ENCODE measurements at regions not wholly inside any gene's neighbourhood (a gene's known extent, or its start where the extent isn't known, plus 50 kb on each side); places are given as distances from the start of the nearest gene placed in this dataset.
A peak's percentile ranks its signal among the peaks of the same experiment; 100 is the strongest.

DNA sequence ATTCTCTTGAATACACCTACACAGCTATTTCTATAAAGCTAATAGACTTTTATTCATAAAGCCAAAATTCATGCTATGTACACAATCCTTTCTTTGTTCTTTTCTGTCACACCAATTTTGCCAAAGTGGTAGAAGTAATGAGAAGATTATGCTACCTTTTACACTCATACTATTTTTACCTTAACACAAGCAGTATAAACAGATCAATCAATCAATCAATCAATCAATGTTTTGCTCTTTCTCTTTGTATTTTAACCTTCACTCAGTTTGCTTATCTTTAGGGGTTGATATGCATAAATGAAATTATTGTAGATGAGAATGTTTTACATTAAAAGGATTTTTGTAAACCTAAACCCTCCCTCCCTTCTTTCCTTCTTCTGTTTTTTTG, 878.6 kb downstream of the RAPGEF2 start:
- DNase-seq (ENCODE audit: unreplicated experiment), result no peak
- Mint-ChIP-seq H3K27me3 (ENCODE audit: insufficient read depth, unreplicated experiment) (no peaks in the 10 kb centered on the region), H3K4me1 (ENCODE audit: insufficient read depth, unreplicated experiment) (peaks cover 9% of the 10 kb centered on the region), H3K36me3 (ENCODE audit: insufficient read depth, unreplicated experiment) (no peaks in the 10 kb centered on the region), H3K27ac (ENCODE audit: low read depth, unreplicated experiment) (no peak overlapping the region), H3K9me3 (ENCODE audit: unreplicated experiment) (no peaks in the 10 kb centered on the region), H3K4me3 (ENCODE audit: unreplicated experiment) (no peak overlapping the region)
- POLR2A ChIA-PET, result no interaction called here
- no TSS peak for BruUV-seq (replicated peaks)
- intact Hi-C loops (cut with micrococcal nuclease), result no loop called here
- CTCF ChIA-PET, result no interaction called here
- TF ChIP-seq, protein P1, sequence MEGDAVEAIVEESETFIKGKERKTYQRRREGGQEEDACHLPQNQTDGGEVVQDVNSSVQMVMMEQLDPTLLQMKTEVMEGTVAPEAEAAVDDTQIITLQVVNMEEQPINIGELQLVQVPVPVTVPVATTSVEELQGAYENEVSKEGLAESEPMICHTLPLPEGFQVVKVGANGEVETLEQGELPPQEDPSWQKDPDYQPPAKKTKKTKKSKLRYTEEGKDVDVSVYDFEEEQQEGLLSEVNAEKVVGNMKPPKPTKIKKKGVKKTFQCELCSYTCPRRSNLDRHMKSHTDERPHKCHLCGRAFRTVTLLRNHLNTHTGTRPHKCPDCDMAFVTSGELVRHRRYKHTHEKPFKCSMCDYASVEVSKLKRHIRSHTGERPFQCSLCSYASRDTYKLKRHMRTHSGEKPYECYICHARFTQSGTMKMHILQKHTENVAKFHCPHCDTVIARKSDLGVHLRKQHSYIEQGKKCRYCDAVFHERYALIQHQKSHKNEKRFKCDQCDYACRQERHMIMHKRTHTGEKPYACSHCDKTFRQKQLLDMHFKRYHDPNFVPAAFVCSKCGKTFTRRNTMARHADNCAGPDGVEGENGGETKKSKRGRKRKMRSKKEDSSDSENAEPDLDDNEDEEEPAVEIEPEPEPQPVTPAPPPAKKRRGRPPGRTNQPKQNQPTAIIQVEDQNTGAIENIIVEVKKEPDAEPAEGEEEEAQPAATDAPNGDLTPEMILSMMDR (IDR thresholded peaks at IDR 0.05; ENCODE audit: unreplicated experiment), result no peak

DNA sequence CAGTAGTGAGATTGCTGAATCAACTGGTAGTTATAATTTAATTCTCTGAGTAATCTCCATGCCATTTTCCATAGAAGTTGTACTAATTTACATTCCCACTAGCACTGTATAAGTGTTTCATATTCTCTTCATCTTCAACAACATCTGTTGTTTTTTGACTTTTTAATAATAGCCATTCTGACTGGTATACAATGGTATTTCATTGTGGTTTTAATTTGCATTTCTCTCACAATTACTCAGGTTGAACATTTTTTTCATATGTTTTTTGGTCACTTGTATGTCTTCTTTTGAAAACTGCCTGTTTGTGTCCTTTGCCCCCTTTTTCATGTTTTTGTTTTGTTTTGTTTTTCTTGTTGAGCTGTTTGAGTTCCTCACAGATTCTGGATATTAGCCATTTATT, 880.2 kb downstream of the RAPGEF2 start:
- intact Hi-C loops (cut with micrococcal nuclease), result no loop called here
- Mint-ChIP-seq H3K27me3 (ENCODE audit: insufficient read depth, unreplicated experiment) (no peaks in the 10 kb centered on the region), H3K36me3 (ENCODE audit: insufficient read depth, unreplicated experiment) (no peaks in the 10 kb centered on the region), H3K4me1 (ENCODE audit: insufficient read depth, unreplicated experiment) (no peaks in the 10 kb centered on the region), H3K9me3 (ENCODE audit: unreplicated experiment) (no peaks in the 10 kb centered on the region), H3K27ac (ENCODE audit: low read depth, unreplicated experiment) (no peak overlapping the region), H3K4me3 (ENCODE audit: unreplicated experiment) (no peak overlapping the region)
- POLR2A ChIA-PET, result interaction anchor here (0.8 kb wide), 1 partner anchor 218 kb away, joined by 6 read pairs; no protein-coding TSS in a partner anchor
- no TSS peak for BruUV-seq (replicated peaks)
- CTCF ChIA-PET, result interaction anchor here (0.6 kb wide), 1 partner anchor 16 kb away, joined by 3 read pairs; no protein-coding TSS in a partner anchor
- TF ChIP-seq, protein P1 (IDR thresholded peaks at IDR 0.05; ENCODE audit: unreplicated experiment), result no peak
- no peak for DNase-seq (ENCODE audit: unreplicated experiment)

DNA sequence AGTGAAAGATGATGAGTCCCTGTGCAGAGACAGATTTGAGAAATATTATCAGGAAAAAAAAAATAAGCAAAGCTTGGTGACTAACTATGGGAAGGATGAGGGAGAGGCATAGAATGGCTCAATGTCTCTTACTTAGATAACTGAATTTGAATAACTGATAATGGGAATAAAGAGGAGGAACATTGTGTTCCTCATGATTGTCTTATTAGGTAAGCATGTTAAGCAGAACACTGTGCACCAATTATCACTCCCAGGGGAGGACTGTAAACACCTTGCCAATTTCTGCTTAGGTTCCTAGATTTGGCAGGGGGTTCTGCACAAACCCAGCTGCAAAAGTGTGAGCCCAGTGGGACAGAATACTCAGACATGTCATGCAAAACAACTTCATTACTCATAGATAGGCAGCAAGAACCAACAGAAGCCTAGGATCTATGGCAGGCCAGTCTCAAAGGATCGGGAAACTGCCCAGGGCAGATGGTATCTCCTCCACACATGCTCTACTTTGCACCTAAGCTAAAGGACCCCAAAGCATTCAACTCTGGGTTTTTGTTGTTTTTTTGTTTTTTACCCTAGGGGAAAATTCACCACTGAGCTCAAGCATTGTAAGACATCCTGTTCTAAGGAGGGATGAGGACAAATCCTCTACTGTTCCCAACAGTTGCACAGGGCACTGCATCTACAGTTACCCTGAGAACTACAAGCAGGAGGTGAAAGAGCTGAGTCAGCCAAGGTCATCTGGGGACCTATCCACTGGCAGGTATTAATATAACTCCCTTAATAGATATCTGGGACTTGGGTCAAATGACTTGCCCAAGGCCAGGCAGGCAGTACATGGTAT, 907.0 kb downstream of the RAPGEF2 start:
- Mint-ChIP-seq H3K4me1 (ENCODE audit: insufficient read depth, unreplicated experiment) (peaks cover 11% of the 10 kb centered on the region), H3K9me3 (ENCODE audit: unreplicated experiment) (no peaks in the 10 kb centered on the region), H3K27me3 (ENCODE audit: insufficient read depth, unreplicated experiment) (no peaks in the 10 kb centered on the region), H3K4me3 (ENCODE audit: unreplicated experiment) (no peak overlapping the region), H3K36me3 (ENCODE audit: insufficient read depth, unreplicated experiment) (no peaks in the 10 kb centered on the region), H3K27ac (ENCODE audit: low read depth, unreplicated experiment) (no peak overlapping the region)
- POLR2A ChIA-PET, result no interaction called here
- no peak for DNase-seq (ENCODE audit: unreplicated experiment)
- intact Hi-C loops (cut with micrococcal nuclease), result no loop called here
- BruUV-seq (replicated peaks), result no TSS peak
- TF ChIP-seq, protein P1 (IDR thresholded peaks at IDR 0.05; ENCODE audit: unreplicated experiment), result no peak
- CTCF ChIA-PET, result interaction anchor here (0.8 kb wide), 1 partner anchor 22 kb away, joined by 3 read pairs; no protein-coding TSS in a partner anchor

DNA sequence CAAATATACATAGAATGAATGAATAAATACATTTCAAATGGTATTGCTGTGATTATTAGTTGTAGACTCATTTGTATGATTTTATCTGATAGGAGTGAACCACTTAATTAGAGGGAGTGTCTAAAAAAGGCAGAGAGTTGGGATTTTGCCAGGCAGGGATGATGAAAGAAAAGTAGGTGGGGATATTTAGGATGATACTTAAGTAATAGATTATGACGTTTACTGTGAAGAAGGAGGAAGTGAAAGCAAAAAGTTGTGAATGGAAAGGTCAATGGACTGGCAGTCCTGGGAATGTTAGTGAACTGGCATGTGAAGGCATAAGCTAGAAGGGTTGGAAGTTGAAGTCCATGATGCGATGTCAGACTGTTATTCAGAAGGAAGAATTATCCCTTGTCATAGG, 917.1 kb downstream of the RAPGEF2 start:
- Mint-ChIP-seq H3K36me3 (ENCODE audit: insufficient read depth, unreplicated experiment) (no peaks in the 10 kb centered on the region), H3K9me3 (ENCODE audit: unreplicated experiment) (no peaks in the 10 kb centered on the region), H3K4me1 (ENCODE audit: insufficient read depth, unreplicated experiment) (no peaks in the 10 kb centered on the region), H3K27ac (ENCODE audit: low read depth, unreplicated experiment) (no peak overlapping the region), H3K4me3 (ENCODE audit: unreplicated experiment) (no peak overlapping the region), H3K27me3 (ENCODE audit: insufficient read depth, unreplicated experiment) (no peaks in the 10 kb centered on the region)
- TF ChIP-seq, protein P1 (IDR thresholded peaks at IDR 0.05; ENCODE audit: unreplicated experiment), result no peak
- CTCF ChIA-PET, result no interaction called here
- intact Hi-C loops (cut with micrococcal nuclease), result loop anchor here (10.0 kb wide), 1 partner anchor 115 kb away; no protein-coding TSS in a partner anchor
- POLR2A ChIA-PET, result interaction anchor here (0.7 kb wide), 1 partner anchor 428 kb away, joined by 3 read pairs; no protein-coding TSS in a partner anchor
- BruUV-seq (replicated peaks), result no TSS peak
- peak; percentile 14 for DNase-seq (ENCODE audit: unreplicated experiment)
